ENCODE measurements at regions not wholly inside any gene's neighbourhood (a gene's known extent, or its start where the extent isn't known, plus 50 kb on each side); places are given as distances from the start of the nearest gene placed in this dataset.

GRCh38 chr11:20277014-20277413 lies 86.5 kb upstream of the HTATIP2 start:
- no peak overlapping the region for H3K4me3 ChIP-seq (ENCODE audit: low read depth, poor library complexity, severe bottlenecking)
- intact Hi-C loops (cut with DNase I; ENCODE audit: low total_unique reads): no loop called here
- no peak for DNase-seq (ENCODE audit: low spot score in 2 of 2)
- TF ChIP-seq CTCF (IDR thresholded peaks at IDR 0.05) (no peak), POLR2A (IDR thresholded peaks at IDR 0.05) (no peak)
- WGBS, 2 donors: 85 to 91% methylated on average over 14 of the region's 14 CpGs

- WGBS, 2 donors: 85 to 88% methylated on average over 15 of the region's 15 CpGs
- no peak for DNase-seq (ENCODE audit: low spot score in 2 of 2)
- TF ChIP-seq POLR2A (IDR thresholded peaks at IDR 0.05) (no peak), CTCF (IDR thresholded peaks at IDR 0.05) (no peak)
- intact Hi-C loops (cut with DNase I; ENCODE audit: low total_unique reads): loop anchor here (2.0 kb wide), 1 partner anchor 43 kb away; no protein-coding TSS in a partner anchor
- H3K4me3 ChIP-seq (ENCODE audit: low read depth, poor library complexity, severe bottlenecking): no peak overlapping the region
These were observed 87.2 kb upstream of the HTATIP2 start for GRCh38 chr11:20275987-20276965.

GRCh38 chr11:20274031-20274430 lies 89.5 kb upstream of the HTATIP2 start:
- intact Hi-C loops (cut with DNase I; ENCODE audit: low total_unique reads): loop anchor here (2.0 kb wide), 1 partner anchor 45 kb away; no protein-coding TSS in a partner anchor
- WGBS, 2 donors: 55 to 69% methylated on average over 5 of the region's 5 CpGs
- no peak overlapping the region for H3K4me3 ChIP-seq (ENCODE audit: low read depth, poor library complexity, severe bottlenecking)
- TF ChIP-seq CTCF (IDR thresholded peaks at IDR 0.05): no peak
- no peak for TF ChIP-seq POLR2A (IDR thresholded peaks at IDR 0.05)
- no peak for DNase-seq (ENCODE audit: low spot score in 2 of 2)

GRCh38 chr11:20261526-20261925 lies 101.3 kb upstream of the DBX1 start:
- no peak for TF ChIP-seq POLR2A (IDR thresholded peaks at IDR 0.05)
- no peak for TF ChIP-seq CTCF (IDR thresholded peaks at IDR 0.05)
- intact Hi-C loops (cut with DNase I; ENCODE audit: low total_unique reads): no loop called here
- no peak overlapping the region for H3K4me3 ChIP-seq (ENCODE audit: low read depth, poor library complexity, severe bottlenecking)
- DNase-seq (ENCODE audit: low spot score in 2 of 2): no peak
- 67 to 73% methylated on average over 3 of the region's 3 CpGs for WGBS, 2 donors

GRCh38 chr11:20260307-20260706 lies 100.0 kb upstream of the DBX1 start:
- no peak for DNase-seq (ENCODE audit: low spot score in 2 of 2)
- no peak for TF ChIP-seq POLR2A (IDR thresholded peaks at IDR 0.05)
- no peak for TF ChIP-seq CTCF (IDR thresholded peaks at IDR 0.05)
- 54 to 59% methylated on average over 2 of the region's 2 CpGs for WGBS, 2 donors
- no peak overlapping the region for H3K4me3 ChIP-seq (ENCODE audit: low read depth, poor library complexity, severe bottlenecking)
- intact Hi-C loops (cut with DNase I; ENCODE audit: low total_unique reads): no loop called here
